Activated CD8-positive, alpha-beta T cell treated with anti-CD3 and anti-CD28 coated beads for 36 hours (primary cell): ENCODE measurements at regions not wholly inside any gene's neighbourhood (a gene's known extent, or its start where the extent isn't known, plus 50 kb on each side); places are given as distances from the start of the nearest gene placed in this dataset.

Experiments
- ATAC-seq: fragments of 200-7000 bp; cut with Tn5 transposase; one replicate; pipeline ENCODE4 v1.10.0; 2021; ENCODE audit warnings: mild to moderate bottlenecking, moderate library complexity
- CTCF ChIA-PET: fragments of 350-600 bp; sonication (Branson Sonifier 250); formaldehyde crosslinking; loops from one replicate; lab custom pipeline; 2021; ENCODE audit warnings: antibody characterized with exemption; lab: Charles Lee
- POLR2A ChIA-PET: fragments of 350-600 bp; sonication (Branson Sonifier 250); formaldehyde crosslinking; loops from one replicate; lab custom pipeline; 2021; ENCODE audit warnings: antibody characterized with exemption; lab: Charles Lee
- DNase-seq: peaks from one replicate; pipeline ENCODE4 v3.0.0-alpha.2; 2020
- H3K27ac Mint-ChIP-seq: one replicate; pipeline ENCODE4 v1.8.0; 2021; ENCODE audit warnings: mild to moderate bottlenecking, mixed read lengths
- H3K27me3 Mint-ChIP-seq: one replicate; pipeline ENCODE4 v1.8.0; 2021; ENCODE audit warnings: mixed read lengths
- H3K36me3 Mint-ChIP-seq: one replicate; pipeline ENCODE4 v1.8.0; 2021; ENCODE audit warnings: low read depth, mixed read lengths
- H3K4me1 Mint-ChIP-seq: one replicate; pipeline ENCODE4 v1.8.0; 2021; ENCODE audit warnings: low read depth, mixed read lengths
- H3K4me3 Mint-ChIP-seq: one replicate; pipeline ENCODE4 v1.8.0; 2021; ENCODE audit warnings: mild to moderate bottlenecking, moderate library complexity, mixed read lengths
- H3K9me3 Mint-ChIP-seq: one replicate; pipeline ENCODE4 v1.8.0; 2021; ENCODE audit warnings: mixed read lengths
- CTCF ChIP-seq: fragments of 200-600 bp; IDR thresholded peaks from one replicate; pipeline ENCODE4 v1.8.0; 2022; ENCODE audit warnings: antibody characterized with exemption, mild to moderate bottlenecking
- intact Hi-C: fragments of 100-400 bp; cut with micrococcal nuclease; formaldehyde crosslinking; loops from one replicate; pipeline ENCODE4 v1.10.0; 2022

GRCh38 chr1:79550402-79550801, 543.9 kb upstream of the ADGRL4 start:
- intact Hi-C loops, result no loop called here
- DNase-seq (no peak), ATAC-seq (no peak)
- Mint-ChIP-seq H3K27ac (no peak overlapping the region), H3K36me3 (no peaks in the 10 kb centered on the region), H3K4me1 (no peaks in the 10 kb centered on the region), H3K9me3 (no peaks in the 10 kb centered on the region), H3K27me3 (no peaks in the 10 kb centered on the region), H3K4me3 (no peak overlapping the region)
- ChIA-PET CTCF (no interaction called here), POLR2A (no interaction called here)
- TF ChIP-seq CTCF, result no peak

GRCh38 chr1:79549201-79549600, 542.7 kb upstream of the ADGRL4 start:
- Mint-ChIP-seq H3K9me3 (no peaks in the 10 kb centered on the region), H3K27ac (no peak overlapping the region), H3K4me1 (no peaks in the 10 kb centered on the region), H3K36me3 (no peaks in the 10 kb centered on the region), H3K27me3 (no peaks in the 10 kb centered on the region), H3K4me3 (no peak overlapping the region)
- ChIA-PET CTCF (no interaction called here), POLR2A (no interaction called here)
- no peak for TF ChIP-seq CTCF
- intact Hi-C loops, result no loop called here
- ATAC-seq, result no peak
- no peak for DNase-seq

GRCh38 chr1:79547514-79547913, 541.0 kb upstream of the ADGRL4 start:
- ATAC-seq, result no peak
- POLR2A ChIA-PET, result no interaction called here
- H3K4me3 Mint-ChIP-seq, result no peak overlapping the region

GRCh38 chr1:79543394-79543793, 536.9 kb upstream of the ADGRL4 start:
- ChIA-PET CTCF (no interaction called here), POLR2A (no interaction called here)
- TF ChIP-seq CTCF, result no peak
- Mint-ChIP-seq H3K36me3 (no peaks in the 10 kb centered on the region), H3K9me3 (peaks cover 4% of the 10 kb centered on the region), H3K27me3 (no peaks in the 10 kb centered on the region), H3K4me3 (no peak overlapping the region), H3K4me1 (no peaks in the 10 kb centered on the region), H3K27ac (no peak overlapping the region)
- intact Hi-C loops, result no loop called here
- DNase-seq, result no peak
- ATAC-seq, result no peak

More at GRCh38 chr1:79547514-79547913, 541.0 kb upstream of the ADGRL4 start:
- H3K9me3 Mint-ChIP-seq, result peaks cover 2% of the 10 kb centered on the region
- TF ChIP-seq CTCF, result no peak
- no peaks in the 10 kb centered on the region for H3K36me3 Mint-ChIP-seq
- CTCF ChIA-PET, result no interaction called here
- no peaks in the 10 kb centered on the region for H3K27me3 Mint-ChIP-seq
- intact Hi-C loops, result no loop called here
- H3K4me1 Mint-ChIP-seq, result no peaks in the 10 kb centered on the region
- H3K27ac Mint-ChIP-seq, result no peak overlapping the region
- DNase-seq, result no peak

GRCh38 chr1:79539001-79539400, 532.5 kb upstream of the ADGRL4 start:
- ATAC-seq, result no peak
- H3K4me3 Mint-ChIP-seq, result no peak overlapping the region
- H3K27me3 Mint-ChIP-seq, result no peaks in the 10 kb centered on the region
- no peaks in the 10 kb centered on the region for H3K36me3 Mint-ChIP-seq
- no peak for TF ChIP-seq CTCF
- no peaks in the 10 kb centered on the region for H3K4me1 Mint-ChIP-seq
- no peak overlapping the region for H3K27ac Mint-ChIP-seq
- no peak for DNase-seq
- intact Hi-C loops, result no loop called here
- ChIA-PET CTCF (no interaction called here), POLR2A (no interaction called here)
- peaks cover 5% of the 10 kb centered on the region for H3K9me3 Mint-ChIP-seq
